Activated CD8-positive, alpha-beta memory T cell treated with anti-CD3 and anti-CD28 coated beads, Interleukin-2, amount 10 ng/mL, durations not matched to agents 7 days and 5 days (primary cell): ENCODE measurements at regions not wholly inside any gene's neighbourhood (a gene's known extent, or its start where the extent isn't known, plus 50 kb on each side); places are given as distances from the start of the nearest gene placed in this dataset.

ENCODE experiments used
- ATAC-seq: fragments of 150-1000 bp; cut with Tn5 transposase; one replicate; pipeline ENCODE4 v1.10.0; 2021; ENCODE audit warnings: moderate library complexity
- CTCF ChIA-PET: fragments of 350-600 bp; sonication (Branson Sonifier 250); formaldehyde crosslinking; loops from one replicate; lab custom pipeline; 2021; ENCODE audit warnings: antibody characterized with exemption; lab: Charles Lee
- DNase-seq: peaks from one replicate; pipeline ENCODE4 v3.0.0-alpha.2; 2020
- H3K27ac Mint-ChIP-seq: one replicate; pipeline ENCODE4 v1.8.0; 2021; ENCODE audit warnings: mild to moderate bottlenecking, mixed read lengths
- H3K27me3 Mint-ChIP-seq: one replicate; pipeline ENCODE4 v1.8.0; 2021; ENCODE audit warnings: mixed read lengths
- H3K36me3 Mint-ChIP-seq: one replicate; pipeline ENCODE4 v1.8.0; 2021; ENCODE audit warnings: mild to moderate bottlenecking, mixed read lengths
- H3K4me1 Mint-ChIP-seq: one replicate; pipeline ENCODE4 v1.8.0; 2021; ENCODE audit warnings: mixed read lengths
- H3K4me3 Mint-ChIP-seq: one replicate; pipeline ENCODE4 v1.8.0; 2021; ENCODE audit warnings: mild to moderate bottlenecking, moderate library complexity, mixed read lengths
- H3K9me3 Mint-ChIP-seq: one replicate; pipeline ENCODE4 v1.8.0; 2022; ENCODE audit warnings: low read depth, mixed read lengths

- no peaks in the 10 kb centered on the region for H3K36me3 Mint-ChIP-seq
- no peaks in the 10 kb centered on the region for H3K27me3 Mint-ChIP-seq
- no peak for DNase-seq
- no peak for ATAC-seq
- H3K9me3 Mint-ChIP-seq: no peaks in the 10 kb centered on the region
- H3K4me3 Mint-ChIP-seq: no peak overlapping the region
- H3K4me1 Mint-ChIP-seq: no peaks in the 10 kb centered on the region
- CTCF ChIA-PET: no interaction called here
- no peak overlapping the region for H3K27ac Mint-ChIP-seq
Measured at GRCh38 chr2:150595803-150596470, 108.5 kb upstream of the RND3 start.

- H3K27me3 Mint-ChIP-seq: no peaks in the 10 kb centered on the region
- DNase-seq (no peak), ATAC-seq (no peak)
- H3K4me3 Mint-ChIP-seq: no peak overlapping the region
- CTCF ChIA-PET: no interaction called here
- no peaks in the 10 kb centered on the region for H3K9me3 Mint-ChIP-seq
- no peak overlapping the region for H3K27ac Mint-ChIP-seq
- H3K36me3 Mint-ChIP-seq: no peaks in the 10 kb centered on the region
- H3K4me1 Mint-ChIP-seq: no peaks in the 10 kb centered on the region
Measured at GRCh38 chr2:150594299-150594698, 106.8 kb upstream of the RND3 start.

GRCh38 chr2:150591496-150592285 lies 104.2 kb upstream of the RND3 start:
- Mint-ChIP-seq H3K4me3 (no peak overlapping the region), H3K36me3 (no peaks in the 10 kb centered on the region), H3K4me1 (no peaks in the 10 kb centered on the region), H3K27me3 (no peaks in the 10 kb centered on the region), H3K27ac (no peak overlapping the region), H3K9me3 (no peaks in the 10 kb centered on the region)
- DNase-seq (no peak), ATAC-seq (no peak)
- CTCF ChIA-PET: no interaction called here

- Mint-ChIP-seq H3K9me3 (no peaks in the 10 kb centered on the region), H3K27ac (no peak overlapping the region), H3K4me3 (no peak overlapping the region), H3K4me1 (no peaks in the 10 kb centered on the region), H3K36me3 (no peaks in the 10 kb centered on the region), H3K27me3 (no peaks in the 10 kb centered on the region)
- ATAC-seq (no peak), DNase-seq (no peak)
- CTCF ChIA-PET: no interaction called here
Measured at GRCh38 chr2:150589681-150590080, 102.2 kb upstream of the RND3 start.

GRCh38 chr2:150588506-150588870 lies 101.0 kb upstream of the RND3 start:
- no peak for ATAC-seq
- no peaks in the 10 kb centered on the region for H3K27me3 Mint-ChIP-seq
- CTCF ChIA-PET: no interaction called here

GRCh38 chr2:150587547-150588505 lies 100.4 kb upstream of the RND3 start:
- H3K9me3 Mint-ChIP-seq: no peaks in the 10 kb centered on the region
- no peak overlapping the region for H3K4me3 Mint-ChIP-seq
- CTCF ChIA-PET: no interaction called here
- no peaks in the 10 kb centered on the region for H3K27me3 Mint-ChIP-seq
- H3K27ac Mint-ChIP-seq: no peak overlapping the region
- ATAC-seq (no peak), DNase-seq (no peak)
- no peaks in the 10 kb centered on the region for H3K36me3 Mint-ChIP-seq
- no peaks in the 10 kb centered on the region for H3K4me1 Mint-ChIP-seq

More at GRCh38 chr2:150588506-150588870, 101.0 kb upstream of the RND3 start:
- Mint-ChIP-seq H3K4me3 (no peak overlapping the region), H3K9me3 (no peaks in the 10 kb centered on the region), H3K27ac (no peak overlapping the region), H3K36me3 (no peaks in the 10 kb centered on the region), H3K4me1 (no peaks in the 10 kb centered on the region)
- DNase-seq: no peak

- DNase-seq (no peak), ATAC-seq (no peak)
- no peaks in the 10 kb centered on the region for H3K4me1 Mint-ChIP-seq
- CTCF ChIA-PET: no interaction called here
- H3K9me3 Mint-ChIP-seq: no peaks in the 10 kb centered on the region
- H3K27me3 Mint-ChIP-seq: no peaks in the 10 kb centered on the region
- H3K4me3 Mint-ChIP-seq: no peak overlapping the region
- no peak overlapping the region for H3K27ac Mint-ChIP-seq
- no peaks in the 10 kb centered on the region for H3K36me3 Mint-ChIP-seq
Measured at GRCh38 chr2:150586858-150587257, 99.4 kb upstream of the RND3 start.

GRCh38 chr2:150585221-150585971 lies 97.9 kb upstream of the RND3 start:
- H3K36me3 Mint-ChIP-seq: no peaks in the 10 kb centered on the region
- ATAC-seq (no peak), DNase-seq (no peak)
- H3K27ac Mint-ChIP-seq: no peak overlapping the region
- CTCF ChIA-PET: no interaction called here
- H3K9me3 Mint-ChIP-seq: no peaks in the 10 kb centered on the region
- H3K4me3 Mint-ChIP-seq: no peak overlapping the region
- H3K4me1 Mint-ChIP-seq: no peaks in the 10 kb centered on the region
- H3K27me3 Mint-ChIP-seq: no peaks in the 10 kb centered on the region

- peaks cover 5% of the 10 kb centered on the region for H3K9me3 Mint-ChIP-seq
- CTCF ChIA-PET: no interaction called here
- no peak overlapping the region for H3K27ac Mint-ChIP-seq
- no peaks in the 10 kb centered on the region for H3K4me1 Mint-ChIP-seq
- H3K4me3 Mint-ChIP-seq: no peak overlapping the region
- DNase-seq (no peak), ATAC-seq (no peak)
- H3K36me3 Mint-ChIP-seq: no peaks in the 10 kb centered on the region
- H3K27me3 Mint-ChIP-seq: no peaks in the 10 kb centered on the region
Measured at GRCh38 chr2:150584081-150584480, 96.6 kb upstream of the RND3 start.

- H3K27ac Mint-ChIP-seq: no peak overlapping the region
Measured at GRCh38 chr2:150581717-150582472, 94.4 kb upstream of the RND3 start.

GRCh38 chr2:150578481-150578880 lies 91.0 kb upstream of the RND3 start:
- CTCF ChIA-PET: no interaction called here
- ATAC-seq: no peak
- H3K36me3 Mint-ChIP-seq: no peaks in the 10 kb centered on the region

More at GRCh38 chr2:150581717-150582472, 94.4 kb upstream of the RND3 start:
- H3K4me1 Mint-ChIP-seq: no peaks in the 10 kb centered on the region
- CTCF ChIA-PET: no interaction called here
- no peak for ATAC-seq
- DNase-seq: no peak
- no peaks in the 10 kb centered on the region for H3K27me3 Mint-ChIP-seq
- H3K9me3 Mint-ChIP-seq: peaks cover 6% of the 10 kb centered on the region
- H3K36me3 Mint-ChIP-seq: no peaks in the 10 kb centered on the region
- no peak overlapping the region for H3K4me3 Mint-ChIP-seq

GRCh38 chr2:150575861-150576260 lies 88.4 kb upstream of the RND3 start:
- H3K27me3 Mint-ChIP-seq: no peaks in the 10 kb centered on the region

More at GRCh38 chr2:150578481-150578880, 91.0 kb upstream of the RND3 start:
- Mint-ChIP-seq H3K27me3 (no peaks in the 10 kb centered on the region), H3K9me3 (peaks cover 6% of the 10 kb centered on the region), H3K4me3 (no peak overlapping the region), H3K27ac (no peak overlapping the region), H3K4me1 (no peaks in the 10 kb centered on the region)
- DNase-seq: no peak

More at GRCh38 chr2:150575861-150576260, 88.4 kb upstream of the RND3 start:
- Mint-ChIP-seq H3K4me3 (no peak overlapping the region), H3K27ac (no peak overlapping the region), H3K9me3 (peaks cover 6% of the 10 kb centered on the region), H3K36me3 (no peaks in the 10 kb centered on the region), H3K4me1 (no peaks in the 10 kb centered on the region)
- CTCF ChIA-PET: no interaction called here
- no peak for ATAC-seq
- DNase-seq: no peak
